HEK293 (cell line): ENCODE measurements at regions not wholly inside any gene's neighbourhood (a gene's known extent, or its start where the extent isn't known, plus 50 kb on each side); places are given as distances from the start of the nearest gene placed in this dataset.
"Not testable (repeated sequence)": the region's sequence is repeated elsewhere in the genome, so short reads cannot be mapped to it uniquely, and the experiment has no call there.

Experiments used
- ATF2 ChIP-seq: fragments of 450-650 bp; formaldehyde crosslinking; IDR thresholded peaks from 2 replicates; pipeline ENCODE4 v1.5.1; 2016; ENCODE audit warnings: missing biosample characterization, missing genetic modification characterization, low read depth
- CTCF ChIP-seq: fragments of 450-650 bp; formaldehyde crosslinking; IDR thresholded peaks from 2 replicates; pipeline ENCODE4 v1.5.1; 2016; ENCODE audit warnings: missing biosample characterization, missing genetic modification characterization
- REST ChIP-seq: fragments of 450-650 bp; formaldehyde crosslinking; IDR thresholded peaks from 2 replicates; pipeline ENCODE4 v1.5.1; 2016; ENCODE audit warnings: missing biosample characterization, missing genetic modification characterization
- ZNF121 ChIP-seq: fragments of 450-650 bp; formaldehyde crosslinking; IDR thresholded peaks from 2 replicates; pipeline ENCODE4 v1.5.1; 2016; ENCODE audit warnings: missing biosample characterization, missing genetic modification characterization
- ZNF138 ChIP-seq: fragments of 450-650 bp; formaldehyde crosslinking; IDR thresholded peaks from 2 replicates; pipeline ENCODE4 v1.5.1; 2016; ENCODE audit warnings: missing biosample characterization, missing genetic modification characterization, borderline replicate concordance
- ZNF223 ChIP-seq: fragments of 450-650 bp; formaldehyde crosslinking; IDR thresholded peaks from 2 replicates; pipeline ENCODE4 v1.5.1; 2016; ENCODE audit warnings: missing biosample characterization, missing genetic modification characterization
- ZNF280D ChIP-seq: fragments of 450-650 bp; formaldehyde crosslinking; IDR thresholded peaks from 2 replicates; pipeline ENCODE4 v1.5.1; 2016; ENCODE audit warnings: missing biosample characterization, missing genetic modification characterization
- ZNF555 ChIP-seq: fragments of 450-650 bp; formaldehyde crosslinking; conservative IDR thresholded peaks from 2 replicates; pipeline ENCODE4 v1.5.1; 2017; ENCODE audit warnings: missing biosample characterization, mild to moderate bottlenecking, missing genetic modification characterization, inconsistent platforms
- ZNF571 ChIP-seq: fragments of 450-650 bp; formaldehyde crosslinking; IDR thresholded peaks from 2 replicates; pipeline ENCODE4 v1.5.0; 2017; ENCODE audit warnings: missing biosample characterization, missing genetic modification characterization
- ZNF629 ChIP-seq: fragments of 450-650 bp; formaldehyde crosslinking; IDR thresholded peaks from 2 replicates; pipeline ENCODE4 v1.5.1; 2017; ENCODE audit warnings: missing biosample characterization, missing genetic modification characterization
- ZNF830 ChIP-seq: fragments of 450-650 bp; IDR thresholded peaks from 2 replicates; pipeline ENCODE4 v1.5.0; 2018; ENCODE audit warnings: missing biosample characterization, missing genetic modification characterization, low read depth, mild to moderate bottlenecking, moderate library complexity
- ZSCAN4 ChIP-seq: fragments of 450-650 bp; formaldehyde crosslinking; IDR thresholded peaks from 2 replicates; pipeline ENCODE4 v1.5.1; 2017; ENCODE audit warnings: missing biosample characterization, missing genetic modification characterization

GRCh38 chr7:66476056-66476455, 152.6 kb upstream of the KCTD7 start:
- not testable (repeated sequence) for TF ChIP-seq REST (tag by site-specific recombination); ZNF830 (tag by site-specific recombination); ZNF571 (tag by site-specific recombination); ZNF121; ZNF629 (tag by site-specific recombination); CTCF (tag by site-specific recombination); ZNF555 (tag by site-specific recombination); ZNF280D (tag by site-specific recombination); ZNF223; ZNF138 (tag by site-specific recombination); ATF2 (tag by site-specific recombination); ZSCAN4 (tag by site-specific recombination)
